ENCODE measurements at regions not wholly inside any gene's neighbourhood (a gene's known extent, or its start where the extent isn't known, plus 50 kb on each side); places are given as distances from the start of the nearest gene placed in this dataset.

DNA sequence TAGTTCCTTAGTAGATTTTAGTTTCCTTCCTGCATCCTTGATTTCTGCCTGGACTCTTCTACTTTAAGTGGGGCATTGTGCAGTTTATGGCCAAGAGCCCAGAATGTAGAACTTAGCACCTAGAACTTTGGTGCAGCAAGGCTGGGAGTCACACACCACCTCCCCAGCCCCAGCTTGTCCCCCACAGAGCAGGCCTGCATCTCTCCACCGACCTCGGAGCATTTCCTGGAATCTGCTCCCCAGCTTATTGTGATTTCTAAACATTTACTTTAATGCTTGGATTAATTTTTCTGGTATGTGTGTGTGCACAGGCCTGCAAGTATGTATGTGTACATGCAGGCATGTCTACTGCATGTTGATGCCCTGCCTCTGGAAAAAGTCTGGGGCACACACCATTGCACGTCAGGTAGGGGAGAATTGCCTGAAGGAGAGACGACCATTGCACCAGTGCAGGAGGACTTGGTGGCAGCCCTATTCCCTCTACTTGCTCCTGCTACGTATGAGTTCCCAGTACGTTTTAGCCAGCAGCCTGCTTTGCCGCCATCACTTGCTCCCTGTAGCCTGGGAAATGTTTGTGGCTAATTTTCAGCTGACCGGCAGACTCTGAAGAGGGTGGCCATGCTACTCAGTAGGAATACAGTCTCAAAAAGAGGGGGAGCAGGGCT is 419.9 kb upstream of the HS6ST1 start (continued):
- TF ChIP-seq JUNB (CRISPR knock-in tag; IDR thresholded peaks at IDR 0.05; ENCODE audit: borderline replicate concordance) (no peak), PATZ1 (CRISPR knock-in tag; IDR thresholded peaks at IDR 0.05) (no peak), HOXA9 (CRISPR knock-in tag; IDR thresholded peaks at IDR 0.05; ENCODE audit: borderline replicate concordance) (no peak), HOXA7 (CRISPR knock-in tag; IDR thresholded peaks at IDR 0.05) (no peak), NKX3-1 (CRISPR knock-in tag; IDR thresholded peaks at IDR 0.05) (no peak), ZKSCAN1 (IDR thresholded peaks at IDR 0.05; ENCODE audit: low read length) (no peak), GLMP (CRISPR knock-in tag; IDR thresholded peaks at IDR 0.05; ENCODE audit: borderline replicate concordance) (no peak), SATB2 (CRISPR knock-in tag; IDR thresholded peaks at IDR 0.05) (no peak)

DNA sequence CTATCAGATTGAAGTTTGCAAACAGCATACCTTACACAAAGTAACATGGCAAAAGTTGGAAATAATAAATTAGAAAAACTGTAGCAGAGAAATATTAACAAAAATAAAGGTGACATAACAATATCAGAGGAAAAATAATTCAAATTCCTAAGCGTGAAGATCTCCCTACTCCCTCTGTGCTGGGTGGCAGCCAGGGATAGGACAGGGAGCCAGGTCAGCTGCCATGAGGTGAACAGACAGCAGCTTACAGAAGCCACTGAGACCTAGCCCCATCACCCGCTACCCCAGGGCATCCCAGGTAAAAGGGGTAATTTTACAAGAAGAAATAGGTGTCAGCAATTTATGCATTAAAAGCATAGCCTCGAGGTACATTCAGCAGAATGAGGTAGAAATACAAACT is 423.8 kb upstream of the HS6ST1 start:
- H3K9me3 ChIP-seq (ENCODE audit: low read length): no peaks in the 10 kb centered on the region
- H3K9ac ChIP-seq (ENCODE audit: insufficient read depth, low read depth, low read length): no peak overlapping the region
- no peaks in the 10 kb centered on the region for H3K4me1 ChIP-seq (ENCODE audit: insufficient read depth, low read length)
- FAIRE-seq: no peak
- H2AFZ ChIP-seq (ENCODE audit: low read length): no peak overlapping the region
- H3K36me3 ChIP-seq (replicated peaks in 1 of 2; ENCODE audit: control insufficient read depth in 1 of 2, insufficient read depth in 2 of 2, low read length in 2 of 2): no peaks in the 10 kb centered on the region
- POLR2A ChIA-PET: no interaction called here
- no peak for ATAC-seq
- H4K20me1 ChIP-seq (ENCODE audit: insufficient read depth, low read length): no peaks in the 10 kb centered on the region
- no peak overlapping the region for H3K27ac ChIP-seq (ENCODE audit: extremely low read length, insufficient read depth, low read length)
- WGBS (ENCODE audit: low lambda C conversion rate): 20% methylated on average over 3 of the region's 3 CpGs
- H3K79me2 ChIP-seq (ENCODE audit: insufficient read depth, low read length): no peaks in the 10 kb centered on the region
- CTCF ChIA-PET (ENCODE audit: low intra/inter-chr PET ratio, low total read pairs): no interaction called here
- BruUV-seq (replicated peaks): no TSS peak
- H3K27me3 ChIP-seq (ENCODE audit: control insufficient read depth in 1 of 2, insufficient read depth in 2 of 2, low read length in 2 of 2): peaks cover 0 to 26% of the 10 kb centered on the region in 2 experiments; a peak in 2 of 5 replicates
- in situ Hi-C loops (cut with HindIII; ENCODE audit: extremely low pct_ligation_motif_present, low pct_unique_long_range_greater_than_20kb): loop anchor here (25.0 kb wide), 1 partner anchor 680 kb away; no protein-coding TSS in a partner anchor
- no peak overlapping the region for H3K4me2 ChIP-seq (ENCODE audit: low read depth, low read length)
- intact Hi-C loops (cut with micrococcal nuclease; ENCODE audit: unreplicated experiment): no loop called here
- TF ChIP-seq MAFF (IDR thresholded peaks at IDR 0.05; ENCODE audit: low read depth, low read length) (peak; percentile 23; the same call in 1 of the 2 replicates), ZNF101 (CRISPR knock-in tag; IDR thresholded peaks at IDR 0.05; ENCODE audit: borderline replicate concordance, low read depth) (no peak), MAFK (conservative IDR thresholded peaks at IDR 0.05 in 1 of 2, IDR thresholded peaks at IDR 0.05 in 1 of 2; ENCODE audit: low read length in 2 of 2) (peak; percentile 36 to 60; a peak in 3 of 4 replicates), ZBTB39 (CRISPR knock-in tag; IDR thresholded peaks at IDR 0.05) (no peak)
- no peak for DNase-seq (ENCODE audit: low spot score)
- no peak overlapping the region for H3K4me3 ChIP-seq (replicated peaks in 1 of 3; ENCODE audit: insufficient read depth in 1 of 3, low read depth in 2 of 3, low read length in 3 of 3)
